Lower leg skin (tissue), 4 donors: ENCODE measurements at regions not wholly inside any gene's neighbourhood (a gene's known extent, or its start where the extent isn't known, plus 50 kb on each side); places are given as distances from the start of the nearest gene placed in this dataset.

Experiments
- DNase-seq, 2 donors: peaks; one replicate each; pipeline ENCODE4 v3.0.0-alpha.2; 2019; ENCODE audit warnings: low spot score in 2 of 2
- H3K4me3 ChIP-seq: fragments of 200-600 bp; sonication (generic); 2 replicates; pipeline ENCODE4 v1.5.1; 2017; ENCODE audit warnings: mild to moderate bottlenecking, low read depth; ENCODE audit not compliant: poor library complexity, severe bottlenecking
- POLR2A ChIP-seq, 2 donors: fragments of 450-650 bp; IDR thresholded peaks; one replicate each; pipeline ENCODE4 v1.6.1; 2016 to 2017; ENCODE audit warnings: antibody characterized with exemption in 2 of 2, mild to moderate bottlenecking in 1 of 2, moderate library complexity in 1 of 2
- WGBS, 2 donors: methylation state at CpG; one replicate each; pipeline ENCODE4 v1.1.5; 2018; 5-methylcytosine and 5-hydroxymethylcytosine counted together
- intact Hi-C: fragments of 100-400 bp; cut with DNase I; formaldehyde crosslinking; loops from one replicate; pipeline ENCODE4 v1.15.0; 2023; ENCODE audit warnings: low total_unique reads
- TF ChIP-seq, protein P1 (sequence below), 3 donors: fragments of 450-650 bp; IDR thresholded peaks; one replicate each; pipeline ENCODE4 v1.5.1; 2016; ENCODE audit warnings: antibody characterized with exemption in 3 of 3, mild to moderate bottlenecking in 3 of 3, moderate library complexity in 2 of 3

DNA sequence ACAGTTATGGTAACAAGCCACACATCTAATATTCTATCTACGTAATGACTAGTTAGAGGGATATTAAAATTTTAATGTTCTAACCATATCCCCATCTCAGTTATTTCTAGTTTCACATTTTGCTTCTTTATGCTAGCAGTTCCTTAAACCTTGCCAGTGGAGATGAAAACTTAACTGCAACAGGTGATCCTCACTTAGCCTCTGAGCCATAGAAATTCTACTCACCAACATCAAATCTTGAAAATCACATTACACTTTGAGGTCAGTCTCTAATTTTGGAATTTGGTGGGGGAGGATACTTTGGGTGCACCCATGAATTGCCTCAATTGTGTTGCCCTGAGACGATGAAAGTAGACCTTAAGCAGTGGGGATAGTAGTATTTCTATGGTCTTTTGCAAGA, 256.4 kb downstream of the GATA3 start:
- intact Hi-C loops: no loop called here
- DNase-seq: no peak

DNA sequence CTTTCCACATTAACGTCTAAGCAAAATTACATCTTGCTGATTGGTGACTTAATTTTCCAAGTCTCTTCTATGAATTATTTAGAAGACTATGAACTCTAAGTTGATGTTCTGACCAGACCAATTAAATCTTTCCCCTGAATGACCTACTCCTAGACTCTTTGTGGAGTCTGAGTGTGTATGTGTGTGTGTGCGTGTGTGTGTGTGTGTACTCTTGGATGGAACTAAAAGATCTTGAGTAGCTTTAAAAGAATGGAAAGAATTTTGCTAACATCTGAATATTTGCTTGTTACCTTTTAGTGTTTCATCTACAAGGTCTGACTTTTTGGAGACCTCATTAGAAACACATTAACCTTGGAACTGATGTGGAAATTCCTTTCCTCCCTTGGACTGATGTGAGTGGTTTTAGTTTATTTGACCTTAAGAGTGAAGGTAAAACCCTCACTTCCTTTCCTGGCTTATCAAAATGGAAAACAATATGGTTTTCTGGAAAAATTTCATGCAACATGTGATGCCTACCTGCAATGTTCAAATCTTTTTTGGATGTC, 257.1 kb downstream of the GATA3 start:
- WGBS, 2 donors: 85 to 87% methylated on average over 2 of the region's 2 CpGs
- no peak for DNase-seq
- H3K4me3 ChIP-seq: no peak overlapping the region
- no peak for TF ChIP-seq POLR2A (IDR thresholded peaks at IDR 0.05)
- TF ChIP-seq, protein P1, sequence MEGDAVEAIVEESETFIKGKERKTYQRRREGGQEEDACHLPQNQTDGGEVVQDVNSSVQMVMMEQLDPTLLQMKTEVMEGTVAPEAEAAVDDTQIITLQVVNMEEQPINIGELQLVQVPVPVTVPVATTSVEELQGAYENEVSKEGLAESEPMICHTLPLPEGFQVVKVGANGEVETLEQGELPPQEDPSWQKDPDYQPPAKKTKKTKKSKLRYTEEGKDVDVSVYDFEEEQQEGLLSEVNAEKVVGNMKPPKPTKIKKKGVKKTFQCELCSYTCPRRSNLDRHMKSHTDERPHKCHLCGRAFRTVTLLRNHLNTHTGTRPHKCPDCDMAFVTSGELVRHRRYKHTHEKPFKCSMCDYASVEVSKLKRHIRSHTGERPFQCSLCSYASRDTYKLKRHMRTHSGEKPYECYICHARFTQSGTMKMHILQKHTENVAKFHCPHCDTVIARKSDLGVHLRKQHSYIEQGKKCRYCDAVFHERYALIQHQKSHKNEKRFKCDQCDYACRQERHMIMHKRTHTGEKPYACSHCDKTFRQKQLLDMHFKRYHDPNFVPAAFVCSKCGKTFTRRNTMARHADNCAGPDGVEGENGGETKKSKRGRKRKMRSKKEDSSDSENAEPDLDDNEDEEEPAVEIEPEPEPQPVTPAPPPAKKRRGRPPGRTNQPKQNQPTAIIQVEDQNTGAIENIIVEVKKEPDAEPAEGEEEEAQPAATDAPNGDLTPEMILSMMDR (IDR thresholded peaks at IDR 0.05): no peak
- intact Hi-C loops: no loop called here

More for the DNA sequence above, 256.4 kb downstream of the GATA3 start:
- 47 to 87% methylated on average over 2 of the region's 2 CpGs for WGBS, 2 donors
- no peak overlapping the region for H3K4me3 ChIP-seq
- TF ChIP-seq, protein P1 (IDR thresholded peaks at IDR 0.05): no peak
- TF ChIP-seq POLR2A (IDR thresholded peaks at IDR 0.05): no peak

DNA sequence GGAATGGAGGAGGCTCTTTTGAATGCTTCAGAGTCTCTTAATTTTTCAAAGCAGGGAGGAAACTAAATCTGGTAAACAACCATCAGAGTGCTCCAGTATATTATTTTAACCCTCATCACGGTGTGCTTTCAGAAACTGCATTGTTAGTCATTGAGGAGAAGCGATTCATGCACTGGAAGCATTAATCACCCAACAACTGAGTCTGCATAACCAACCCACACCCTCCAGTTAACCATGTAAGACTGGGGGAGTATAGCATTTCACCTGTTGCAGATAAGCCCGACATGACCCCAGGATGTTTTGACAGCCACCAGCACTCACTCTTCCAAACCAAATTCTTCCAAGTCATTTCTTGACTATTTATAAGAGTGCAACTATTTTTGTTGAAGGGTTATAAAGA, 257.6 kb downstream of the GATA3 start:
- no peak for DNase-seq
- WGBS, 2 donors: 42 to 56% methylated on average over 3 of the region's 3 CpGs
- H3K4me3 ChIP-seq: no peak overlapping the region
- TF ChIP-seq POLR2A (IDR thresholded peaks at IDR 0.05): no peak
- TF ChIP-seq, protein P1 (IDR thresholded peaks at IDR 0.05): no peak
- intact Hi-C loops: no loop called here

DNA sequence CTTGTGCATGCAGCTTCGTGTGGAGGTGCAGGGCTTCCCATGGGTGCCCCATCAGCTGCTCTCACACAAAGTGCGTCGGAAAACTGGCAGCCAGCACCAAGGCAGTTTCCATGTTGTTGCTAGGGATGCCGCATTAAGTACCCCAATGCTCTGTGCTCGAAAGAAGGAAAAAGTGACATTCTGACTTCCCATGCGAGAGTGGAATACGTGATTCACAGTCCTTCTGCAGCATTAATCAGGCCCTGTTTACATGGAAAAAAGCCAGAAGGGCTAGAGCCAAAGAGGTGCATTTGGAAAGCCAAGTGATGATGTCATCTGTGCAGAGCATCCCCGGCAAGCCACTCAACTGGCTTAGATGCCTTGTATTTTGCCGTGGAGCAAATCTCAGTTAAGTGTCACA, 258.3 kb downstream of the GATA3 start:
- DNase-seq: no peak
- H3K4me3 ChIP-seq: no peak overlapping the region
- intact Hi-C loops: no loop called here
- WGBS, 2 donors: 46 to 56% methylated on average over 9 of the region's 9 CpGs
- TF ChIP-seq, protein P1 (IDR thresholded peaks at IDR 0.05): no peak
- TF ChIP-seq POLR2A (IDR thresholded peaks at IDR 0.05): no peak

DNA sequence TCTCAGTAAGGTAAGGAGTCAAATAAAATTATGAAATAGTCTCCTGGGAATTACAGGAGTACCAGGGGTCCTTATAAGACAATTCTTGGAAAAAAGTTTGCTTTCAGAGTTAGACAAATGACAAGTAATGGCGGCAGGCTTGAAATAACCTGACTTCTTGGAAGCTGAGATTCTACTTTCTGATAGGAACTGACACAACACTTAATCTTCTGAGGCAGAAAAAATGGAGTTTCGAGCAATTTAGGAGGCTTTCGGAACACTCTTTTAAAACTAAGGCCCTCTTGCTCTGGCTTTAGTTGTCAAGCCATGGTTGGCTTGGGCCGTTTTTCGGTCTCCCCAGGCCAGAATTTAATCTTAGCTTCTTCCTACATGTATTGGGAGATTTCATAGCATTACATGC, 260.0 kb downstream of the GATA3 start:
- WGBS, 2 donors: 88 to 95% methylated on average over 5 of the region's 5 CpGs
- DNase-seq: no peak
- intact Hi-C loops: no loop called here
- H3K4me3 ChIP-seq: no peak overlapping the region
- TF ChIP-seq POLR2A (IDR thresholded peaks at IDR 0.05): no peak
- TF ChIP-seq, protein P1 (IDR thresholded peaks at IDR 0.05): no peak

DNA sequence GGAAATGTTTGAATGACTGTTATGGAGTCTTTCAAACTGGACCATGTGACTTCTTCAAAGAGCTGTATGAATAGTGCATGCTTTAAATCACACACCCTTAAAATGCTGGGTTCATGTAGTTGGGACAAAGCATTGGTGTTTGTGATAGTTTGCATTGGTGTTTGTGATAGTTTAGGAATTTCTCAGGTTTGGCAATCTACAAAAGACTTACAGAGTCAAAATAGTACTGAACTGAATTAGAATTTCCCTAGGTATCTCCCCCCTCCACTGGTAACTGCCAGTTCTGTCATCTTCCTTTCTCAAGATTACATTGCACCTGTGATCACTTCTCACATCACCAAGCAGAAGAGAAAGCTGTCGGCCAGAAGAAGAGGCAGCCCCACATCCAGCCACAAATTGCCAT, 261.1 kb downstream of the GATA3 start:
- intact Hi-C loops: no loop called here
- no peak overlapping the region for H3K4me3 ChIP-seq
- no peak for TF ChIP-seq POLR2A (IDR thresholded peaks at IDR 0.05)
- TF ChIP-seq, protein P1 (IDR thresholded peaks at IDR 0.05): no peak
- DNase-seq: no peak
- WGBS, 2 donors: 59 to 88% methylated on average over 1 of the region's 1 CpG
